Tibial nerve (tissue), 4 donors: ENCODE measurements at regions not wholly inside any gene's neighbourhood (a gene's known extent, or its start where the extent isn't known, plus 50 kb on each side); places are given as distances from the start of the nearest gene placed in this dataset.

Source experiments
- EP300 ChIP-seq, 2 donors: sonication (generic); formaldehyde crosslinking; IDR thresholded peaks; one replicate each; pipeline ENCODE4 v1.6.1; 2017; ENCODE audit warnings: antibody characterized with exemption in 2 of 2, mild to moderate bottlenecking in 1 of 2
- TF ChIP-seq, protein P1 (sequence below), 5 experiments: fragments of 200-600 bp in 3 of 5; fragments of 450-650 bp in 2 of 5; sonication (generic) in 3 of 5; IDR thresholded peaks; one replicate each; pipeline ENCODE4 v1.5.1; 2016 to 2019; ENCODE audit warnings: antibody characterized with exemption in 5 of 5, mild to moderate bottlenecking in 3 of 5, moderate library complexity in 2 of 5

GRCh38 chr3:137171834-137172603 lies 214.2 kb downstream of the IL20RB start:
- TF ChIP-seq, protein P1, sequence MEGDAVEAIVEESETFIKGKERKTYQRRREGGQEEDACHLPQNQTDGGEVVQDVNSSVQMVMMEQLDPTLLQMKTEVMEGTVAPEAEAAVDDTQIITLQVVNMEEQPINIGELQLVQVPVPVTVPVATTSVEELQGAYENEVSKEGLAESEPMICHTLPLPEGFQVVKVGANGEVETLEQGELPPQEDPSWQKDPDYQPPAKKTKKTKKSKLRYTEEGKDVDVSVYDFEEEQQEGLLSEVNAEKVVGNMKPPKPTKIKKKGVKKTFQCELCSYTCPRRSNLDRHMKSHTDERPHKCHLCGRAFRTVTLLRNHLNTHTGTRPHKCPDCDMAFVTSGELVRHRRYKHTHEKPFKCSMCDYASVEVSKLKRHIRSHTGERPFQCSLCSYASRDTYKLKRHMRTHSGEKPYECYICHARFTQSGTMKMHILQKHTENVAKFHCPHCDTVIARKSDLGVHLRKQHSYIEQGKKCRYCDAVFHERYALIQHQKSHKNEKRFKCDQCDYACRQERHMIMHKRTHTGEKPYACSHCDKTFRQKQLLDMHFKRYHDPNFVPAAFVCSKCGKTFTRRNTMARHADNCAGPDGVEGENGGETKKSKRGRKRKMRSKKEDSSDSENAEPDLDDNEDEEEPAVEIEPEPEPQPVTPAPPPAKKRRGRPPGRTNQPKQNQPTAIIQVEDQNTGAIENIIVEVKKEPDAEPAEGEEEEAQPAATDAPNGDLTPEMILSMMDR (IDR thresholded peaks at IDR 0.05): no peak
- TF ChIP-seq EP300 (IDR thresholded peaks at IDR 0.05): no peak
